Hepatocyte (in vitro differentiated cells): ENCODE measurements at regions not wholly inside any gene's neighbourhood (a gene's known extent, or its start where the extent isn't known, plus 50 kb on each side); places are given as distances from the start of the nearest gene placed in this dataset.

Source experiments
- DNase-seq: peaks from one replicate; pipeline ENCODE4 v3.0.0-alpha.2; 2016; ENCODE audit warnings: low spot score
- H2AFZ ChIP-seq: fragments of 200-600 bp; sonication (generic); 2 replicates; pipeline ENCODE4 v1.6.0; 2016; ENCODE audit warnings: antibody characterized with exemption, mild to moderate bottlenecking
- H3K27ac ChIP-seq: fragments of 200-600 bp; sonication (generic); 2 replicates; pipeline ENCODE4 v1.5.1; 2016; ENCODE audit warnings: mild to moderate bottlenecking
- H3K27me3 ChIP-seq: fragments of 200-600 bp; sonication (generic); 2 replicates; pipeline ENCODE4 v1.6.1; 2016
- H3K36me3 ChIP-seq: fragments of 200-600 bp; sonication (generic); replicated peaks from 2 replicates; pipeline ENCODE4 v1.5.1; 2016; ENCODE audit warnings: low read depth; ENCODE audit not compliant: insufficient read depth
- H3K4me1 ChIP-seq: fragments of 200-600 bp; sonication (generic); 2 replicates; pipeline ENCODE4 v1.5.1; 2016; ENCODE audit warnings: mild to moderate bottlenecking, moderate library complexity; ENCODE audit not compliant: insufficient read depth
- H3K4me2 ChIP-seq: fragments of 200-600 bp; sonication (generic); 2 replicates; pipeline ENCODE4 v1.6.0; 2016
- H3K4me3 ChIP-seq: fragments of 200-600 bp; sonication (generic); 2 replicates; pipeline ENCODE4 v1.5.1; 2016; ENCODE audit warnings: mild to moderate bottlenecking
- H3K79me2 ChIP-seq: fragments of 200-600 bp; sonication (generic); 2 replicates; pipeline ENCODE4 v1.6.0; 2017; ENCODE audit warnings: mild to moderate bottlenecking
- H3K9me2 ChIP-seq: fragments of 200-600 bp; sonication (generic); replicated peaks from 2 replicates; pipeline ENCODE4 v1.6.0; 2017; ENCODE audit warnings: mild to moderate bottlenecking; ENCODE audit not compliant: insufficient read depth
- H3K9me3 ChIP-seq: fragments of 200-600 bp; sonication (generic); 2 replicates; pipeline ENCODE4 v1.5.1; 2016; ENCODE audit warnings: low read depth, mild to moderate bottlenecking
- H4K20me1 ChIP-seq: fragments of 200-600 bp; sonication (generic); 2 replicates; pipeline ENCODE4 v1.6.0; 2016; ENCODE audit warnings: mild to moderate bottlenecking; ENCODE audit not compliant: insufficient read depth, poor library complexity, severe bottlenecking
- EZH2 ChIP-seq: fragments of 200-600 bp; sonication (generic); IDR thresholded peaks from 2 replicates; pipeline ENCODE4 v1.6.1; 2016; ENCODE audit warnings: antibody characterized with exemption, mild to moderate bottlenecking, borderline replicate concordance
- EZH2phosphoT487 ChIP-seq: fragments of 200-600 bp; sonication (generic); IDR thresholded peaks from one replicate; pipeline ENCODE4 v1.6.1; 2018; ENCODE audit warnings: antibody characterized with exemption, mild to moderate bottlenecking, low read depth, moderate library complexity; ENCODE audit not compliant: unreplicated experiment, severe bottlenecking
- WGBS: methylation state at CpG from one replicate; pipeline ENCODE4 v1.1.6; 2016; ENCODE audit warnings: low lambda C conversion rate; ENCODE audit errors: missing lambda C conversion rate; 5-methylcytosine and 5-hydroxymethylcytosine counted together
- TF ChIP-seq, protein P1 (sequence below): fragments of 200-600 bp; sonication (generic); IDR thresholded peaks from 2 replicates; pipeline ENCODE4 v1.5.1; 2016; ENCODE audit warnings: antibody characterized with exemption, mild to moderate bottlenecking; ENCODE audit not compliant: poor library complexity

- no peaks in the 10 kb centered on the region for H3K79me2 ChIP-seq
- no peak overlapping the region for H3K4me3 ChIP-seq
- no peaks in the 10 kb centered on the region for H4K20me1 ChIP-seq
- no peaks in the 10 kb centered on the region for H3K27me3 ChIP-seq
- no peak overlapping the region for H3K27ac ChIP-seq
- H2AFZ ChIP-seq: no peak overlapping the region
- H3K36me3 ChIP-seq: no peaks in the 10 kb centered on the region
- DNase-seq: no peak
- H3K4me1 ChIP-seq: no peaks in the 10 kb centered on the region
- H3K4me2 ChIP-seq: no peak overlapping the region
- H3K9me2 ChIP-seq: no peaks in the 10 kb centered on the region
- TF ChIP-seq EZH2: no peak
- TF ChIP-seq, protein P1, sequence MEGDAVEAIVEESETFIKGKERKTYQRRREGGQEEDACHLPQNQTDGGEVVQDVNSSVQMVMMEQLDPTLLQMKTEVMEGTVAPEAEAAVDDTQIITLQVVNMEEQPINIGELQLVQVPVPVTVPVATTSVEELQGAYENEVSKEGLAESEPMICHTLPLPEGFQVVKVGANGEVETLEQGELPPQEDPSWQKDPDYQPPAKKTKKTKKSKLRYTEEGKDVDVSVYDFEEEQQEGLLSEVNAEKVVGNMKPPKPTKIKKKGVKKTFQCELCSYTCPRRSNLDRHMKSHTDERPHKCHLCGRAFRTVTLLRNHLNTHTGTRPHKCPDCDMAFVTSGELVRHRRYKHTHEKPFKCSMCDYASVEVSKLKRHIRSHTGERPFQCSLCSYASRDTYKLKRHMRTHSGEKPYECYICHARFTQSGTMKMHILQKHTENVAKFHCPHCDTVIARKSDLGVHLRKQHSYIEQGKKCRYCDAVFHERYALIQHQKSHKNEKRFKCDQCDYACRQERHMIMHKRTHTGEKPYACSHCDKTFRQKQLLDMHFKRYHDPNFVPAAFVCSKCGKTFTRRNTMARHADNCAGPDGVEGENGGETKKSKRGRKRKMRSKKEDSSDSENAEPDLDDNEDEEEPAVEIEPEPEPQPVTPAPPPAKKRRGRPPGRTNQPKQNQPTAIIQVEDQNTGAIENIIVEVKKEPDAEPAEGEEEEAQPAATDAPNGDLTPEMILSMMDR: no peak
- no peak for TF ChIP-seq EZH2phosphoT487
- 76% methylated on average over 3 of the region's 3 CpGs for WGBS
- no peaks in the 10 kb centered on the region for H3K9me3 ChIP-seq
Measured at GRCh38 chr13:78845656-78846365, 186.9 kb upstream of the OBI1 start.

- Histone ChIP-seq H3K27me3 (no peaks in the 10 kb centered on the region), H3K79me2 (no peaks in the 10 kb centered on the region), H4K20me1 (no peaks in the 10 kb centered on the region), H3K4me3 (no peak overlapping the region), H3K36me3 (no peaks in the 10 kb centered on the region), H3K27ac (no peak overlapping the region), H2AFZ (no peak overlapping the region), H3K4me2 (no peak overlapping the region), H3K4me1 (no peaks in the 10 kb centered on the region), H3K9me3 (no peaks in the 10 kb centered on the region), H3K9me2 (no peaks in the 10 kb centered on the region)
- 71% methylated on average over 4 of the region's 4 CpGs for WGBS
- DNase-seq: no peak
- no peak for TF ChIP-seq EZH2phosphoT487
- no peak for TF ChIP-seq EZH2
- TF ChIP-seq, protein P1: no peak
Measured at GRCh38 chr13:78844106-78844505, 185.2 kb upstream of the OBI1 start.

- 55% methylated on average over 7 of the region's 7 CpGs for WGBS
- Histone ChIP-seq H3K9me2 (no peaks in the 10 kb centered on the region), H3K36me3 (no peaks in the 10 kb centered on the region), H3K27ac (no peak overlapping the region), H3K4me3 (no peak overlapping the region), H3K4me2 (no peak overlapping the region), H3K9me3 (no peaks in the 10 kb centered on the region), H4K20me1 (no peaks in the 10 kb centered on the region), H3K27me3 (no peaks in the 10 kb centered on the region), H2AFZ (no peak overlapping the region), H3K4me1 (no peaks in the 10 kb centered on the region), H3K79me2 (no peaks in the 10 kb centered on the region)
- DNase-seq: peak; percentile 26
- TF ChIP-seq EZH2phosphoT487 (no peak), EZH2 (no peak)
- TF ChIP-seq, protein P1: no peak
Measured at GRCh38 chr13:78841358-78841963, 182.5 kb upstream of the OBI1 start.
